ENCODE measurements at regions not wholly inside any gene's neighbourhood (a gene's known extent, or its start where the extent isn't known, plus 50 kb on each side); places are given as distances from the start of the nearest gene placed in this dataset.

GRCh38 chr2:142308744-142309143, 177.9 kb upstream of the LRP1B start:
- BruUV-seq (replicated peaks): no TSS peak
- TF ChIP-seq, protein P1, sequence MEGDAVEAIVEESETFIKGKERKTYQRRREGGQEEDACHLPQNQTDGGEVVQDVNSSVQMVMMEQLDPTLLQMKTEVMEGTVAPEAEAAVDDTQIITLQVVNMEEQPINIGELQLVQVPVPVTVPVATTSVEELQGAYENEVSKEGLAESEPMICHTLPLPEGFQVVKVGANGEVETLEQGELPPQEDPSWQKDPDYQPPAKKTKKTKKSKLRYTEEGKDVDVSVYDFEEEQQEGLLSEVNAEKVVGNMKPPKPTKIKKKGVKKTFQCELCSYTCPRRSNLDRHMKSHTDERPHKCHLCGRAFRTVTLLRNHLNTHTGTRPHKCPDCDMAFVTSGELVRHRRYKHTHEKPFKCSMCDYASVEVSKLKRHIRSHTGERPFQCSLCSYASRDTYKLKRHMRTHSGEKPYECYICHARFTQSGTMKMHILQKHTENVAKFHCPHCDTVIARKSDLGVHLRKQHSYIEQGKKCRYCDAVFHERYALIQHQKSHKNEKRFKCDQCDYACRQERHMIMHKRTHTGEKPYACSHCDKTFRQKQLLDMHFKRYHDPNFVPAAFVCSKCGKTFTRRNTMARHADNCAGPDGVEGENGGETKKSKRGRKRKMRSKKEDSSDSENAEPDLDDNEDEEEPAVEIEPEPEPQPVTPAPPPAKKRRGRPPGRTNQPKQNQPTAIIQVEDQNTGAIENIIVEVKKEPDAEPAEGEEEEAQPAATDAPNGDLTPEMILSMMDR (IDR thresholded peaks at IDR 0.05; ENCODE audit: extremely low read depth in 1 of 2, insufficient read depth in 1 of 2, low read depth in 1 of 2, low read length in 2 of 2): no peak
- no peak for TF ChIP-seq FOS (IDR thresholded peaks at IDR 0.05; ENCODE audit: borderline replicate concordance, insufficient read depth, low read length)
- TF ChIP-seq POLR2A (IDR thresholded peaks at IDR 0.05; ENCODE audit: low read depth, low read length): no peak
- TF ChIP-seq JUN (IDR thresholded peaks at IDR 0.05; ENCODE audit: borderline replicate concordance, insufficient read depth, insufficient read length, low read depth): no peak
- no peak for TF ChIP-seq MYC (IDR thresholded peaks at IDR 0.05; ENCODE audit: low read depth, low read length)
- TF ChIP-seq EZH2 (IDR thresholded peaks at IDR 0.05; ENCODE audit: borderline replicate concordance, low read depth, low read length, severe bottlenecking): no peak
- no peak for TF ChIP-seq GATA2 (IDR thresholded peaks at IDR 0.05; ENCODE audit: insufficient read depth, insufficient read length, low read depth, low read length)
- no peak for TF ChIP-seq POLR2AphosphoS5 (IDR thresholded peaks at IDR 0.05; ENCODE audit: insufficient read depth, low read depth, low read length)
- TF ChIP-seq, protein P2, sequence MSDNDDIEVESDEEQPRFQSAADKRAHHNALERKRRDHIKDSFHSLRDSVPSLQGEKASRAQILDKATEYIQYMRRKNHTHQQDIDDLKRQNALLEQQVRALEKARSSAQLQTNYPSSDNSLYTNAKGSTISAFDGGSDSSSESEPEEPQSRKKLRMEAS (IDR thresholded peaks at IDR 0.05; ENCODE audit: insufficient read depth, insufficient read length): no peak
- FAIRE-seq: no peak
- Histone ChIP-seq H3K36me3 (ENCODE audit: control insufficient read depth in 2 of 2, extremely low read depth in 1 of 2, insufficient read depth in 2 of 2, low read length in 2 of 2) (no peaks in the 10 kb centered on the region), H3K9ac (replicated peaks; ENCODE audit: extremely low read depth, insufficient read depth, low read length) (no peak overlapping the region), H3K9me1 (replicated peaks; ENCODE audit: control insufficient read depth, extremely low read depth, insufficient read depth, low read length) (no peaks in the 10 kb centered on the region), H3K4me1 (ENCODE audit: control insufficient read depth, extremely low read depth, insufficient read depth, low read length) (no peaks in the 10 kb centered on the region), H3K27me3 (ENCODE audit: control insufficient read depth in 2 of 2, insufficient read depth in 2 of 2, low read length in 2 of 2) (no peaks in the 10 kb centered on the region), H2AFZ (ENCODE audit: low read depth, low read length) (no peak overlapping the region), H3K9me3 (replicated peaks; ENCODE audit: control insufficient read depth, insufficient read depth, low read length) (peaks cover 4% of the 10 kb centered on the region), H3K4me3 (replicated peaks in 1 of 3; ENCODE audit: insufficient read depth in 1 of 3, low read depth in 1 of 3, low read length in 3 of 3) (no peak overlapping the region), H4K20me1 (replicated peaks; ENCODE audit: control insufficient read depth, extremely low read depth, insufficient read depth, low read length) (no peaks in the 10 kb centered on the region), H3K79me2 (ENCODE audit: control insufficient read depth, insufficient read depth, low read length) (no peaks in the 10 kb centered on the region), H3K4me2 (ENCODE audit: insufficient read depth, low read length) (no peak overlapping the region), H3K27ac (ENCODE audit: insufficient read depth, low read depth, low read length) (no peak overlapping the region)
- CTCF ChIA-PET: no interaction called here
- POLR2A ChIA-PET: no interaction called here
- intact Hi-C loops (cut with micrococcal nuclease) (no loop called here), dilution Hi-C loops (cut with MboI; ENCODE audit: extremely low pct_ligation_motif_present, low sequenced_read_pairs) (no loop called here)
- DNase-seq (ENCODE audit: low read depth, low spot score): no peak

All from endothelial cell of umbilical vein (primary cell).